Endothelial cell of umbilical vein (primary cell): ENCODE measurements at regions not wholly inside any gene's neighbourhood (a gene's known extent, or its start where the extent isn't known, plus 50 kb on each side); places are given as distances from the start of the nearest gene placed in this dataset.

Source experiments
- BruUV-seq: library from RNA; stranded (reverse); fragments of 400-500 nt; replicated peaks from 2 replicates; lab custom pipeline; 2021; lab: Mats Ljungman, UMichigan
- CTCF ChIA-PET: fragments of 300-600, 350-600 bp; sonication (Branson Sonifier 250); formaldehyde crosslinking; loops from one replicate; lab custom pipeline; 2021; ENCODE audit warnings: antibody characterized with exemption, inconsistent platforms; lab: Charles Lee
- POLR2A ChIA-PET: fragments of 300-600, 350-600 bp; sonication (Branson Sonifier 250); formaldehyde crosslinking; loops from one replicate; lab custom pipeline; 2021; ENCODE audit warnings: antibody characterized with exemption, inconsistent platforms; lab: Charles Lee
- DNase-seq: peaks from one replicate; pipeline ENCODE4 v3.0.0-alpha.2; 2011; ENCODE audit warnings: low read depth, low spot score
- FAIRE-seq: peaks from 2 replicates; lab custom pipeline; 2011; peaks lifted over from hg19 to GRCh38; lab: Jason Lieb, UNC
- H2AFZ ChIP-seq: 2 replicates; pipeline ENCODE4 v1.6.0; 2012; ENCODE audit warnings: low read depth, low read length, control low read depth, inconsistent platforms
- H3K27ac ChIP-seq: 2 replicates; pipeline ENCODE4 v1.5.1; 2011; ENCODE audit warnings: low read depth, mild to moderate bottlenecking, control low read depth, low read length, moderate library complexity; ENCODE audit not compliant: insufficient read depth
- H3K27me3 ChIP-seq, 2 experiments: 2 replicates each; pipeline versions ENCODE4 v1.6.0 to v1.6.1; 2011; ENCODE audit warnings: low read length in 2 of 2, mixed read lengths in 1 of 2; ENCODE audit not compliant: control insufficient read depth in 2 of 2, insufficient read depth in 2 of 2
- H3K36me3 ChIP-seq, 2 experiments: 2 replicates in 1 of 2; 3 replicates in 1 of 2; pipeline ENCODE4 v1.5.1; 2011; ENCODE audit warnings: low read length in 2 of 2, mild to moderate bottlenecking in 1 of 2, moderate library complexity in 1 of 2; ENCODE audit not compliant: control insufficient read depth in 2 of 2, insufficient read depth in 2 of 2; ENCODE audit errors: extremely low read depth in 1 of 2
- H3K4me1 ChIP-seq: 3 replicates; pipeline ENCODE4 v1.5.1; 2011; ENCODE audit warnings: mild to moderate bottlenecking, low read length; ENCODE audit not compliant: control insufficient read depth, insufficient read depth; ENCODE audit errors: extremely low read depth
- H3K4me2 ChIP-seq: 2 replicates; pipeline ENCODE4 v1.6.1; 2011; ENCODE audit warnings: low read length, control low read depth, mixed read lengths; ENCODE audit not compliant: insufficient read depth
- H3K4me3 ChIP-seq, 3 experiments: fragments of 200-600 bp in 1 of 3; sonication (generic), shearing (Covaris generic) in 1 of 3; replicated peaks in 1 of 3; 2 replicates each; pipeline ENCODE4 v1.5.1; 2011 to 2016; ENCODE audit warnings: control low read depth in 3 of 3, low read length in 3 of 3, mild to moderate bottlenecking in 2 of 3, inconsistent platforms in 1 of 3, low read depth in 1 of 3, moderate library complexity in 1 of 3; ENCODE audit not compliant: insufficient read depth in 1 of 3
- H3K79me2 ChIP-seq: 2 replicates; pipeline ENCODE4 v1.6.0; 2012; ENCODE audit warnings: low read length, inconsistent platforms; ENCODE audit not compliant: control insufficient read depth, insufficient read depth
- H3K9ac ChIP-seq: replicated peaks from 2 replicates; pipeline ENCODE3; 2011; ENCODE audit warnings: low read length, control low read depth; ENCODE audit not compliant: insufficient read depth; ENCODE audit errors: extremely low read depth
- H3K9me1 ChIP-seq: replicated peaks from 3 replicates; pipeline ENCODE4 v1.6.0; 2011; ENCODE audit warnings: mild to moderate bottlenecking, low read length; ENCODE audit not compliant: control insufficient read depth, insufficient read depth; ENCODE audit errors: extremely low read depth
- H3K9me3 ChIP-seq: replicated peaks from 2 replicates; pipeline ENCODE4 v1.5.1; 2012; ENCODE audit warnings: low read length, inconsistent platforms; ENCODE audit not compliant: control insufficient read depth, insufficient read depth
- H4K20me1 ChIP-seq: replicated peaks from 2 replicates; pipeline ENCODE3; 2011; ENCODE audit warnings: mild to moderate bottlenecking, low read length; ENCODE audit not compliant: control insufficient read depth, insufficient read depth; ENCODE audit errors: extremely low read depth
- EZH2 ChIP-seq: IDR thresholded peaks from 2 replicates; pipeline ENCODE4 v1.6.1; 2012; ENCODE audit warnings: borderline replicate concordance, low read depth, mild to moderate bottlenecking, moderate library complexity, low read length, inconsistent platforms; ENCODE audit not compliant: severe bottlenecking
- FOS ChIP-seq: IDR thresholded peaks from 2 replicates; pipeline ENCODE4 v1.6.1; 2011; ENCODE audit warnings: mild to moderate bottlenecking, low read length, moderate library complexity, borderline replicate concordance; ENCODE audit not compliant: insufficient read depth
- GATA2 ChIP-seq: IDR thresholded peaks from 2 replicates; pipeline ENCODE4 v1.7.0; 2011; ENCODE audit warnings: low read depth, mild to moderate bottlenecking, moderate library complexity, mixed read lengths, low read length; ENCODE audit not compliant: insufficient read length, insufficient read depth
- JUN ChIP-seq: IDR thresholded peaks from 2 replicates; pipeline ENCODE4 v1.6.1; 2011; ENCODE audit warnings: borderline replicate concordance, low read depth; ENCODE audit not compliant: insufficient read length, insufficient read depth
- MYC ChIP-seq: IDR thresholded peaks from one replicate; pipeline ENCODE4 v1.6.1; 2011; ENCODE audit warnings: mild to moderate bottlenecking, low read depth, low read length
- POLR2A ChIP-seq: IDR thresholded peaks from 2 replicates; pipeline ENCODE4 v1.6.1; 2012; ENCODE audit warnings: low read depth, mild to moderate bottlenecking, control low read depth, low read length
- POLR2AphosphoS5 ChIP-seq: IDR thresholded peaks from 2 replicates; pipeline ENCODE4 v1.6.1; 2012; ENCODE audit warnings: low read depth, mild to moderate bottlenecking, control low read depth, low read length, moderate library complexity; ENCODE audit not compliant: insufficient read depth
- dilution Hi-C: fragments of 300-500 bp; cut with MboI; formaldehyde crosslinking; loops from one replicate; pipeline ENCODE4 v1.15.0; 2019; ENCODE audit warnings: low sequenced_read_pairs; ENCODE audit not compliant: extremely low pct_ligation_motif_present
- intact Hi-C: fragments of 100-400 bp; cut with micrococcal nuclease; formaldehyde crosslinking; loops from one replicate; pipeline ENCODE4 v1.10.0; 2022
- TF ChIP-seq, protein P1 (sequence below), 2 donors: IDR thresholded peaks; 1 replicate in 1 of 2; 2 replicates in 1 of 2; pipeline ENCODE4 v1.5.1; 2011; ENCODE audit warnings: low read length in 2 of 2, mild to moderate bottlenecking in 2 of 2, moderate library complexity in 2 of 2, control low read depth in 1 of 2, inconsistent platforms in 1 of 2, low read depth in 1 of 2; ENCODE audit not compliant: insufficient read depth in 1 of 2; ENCODE audit errors: extremely low read depth in 1 of 2

DNA sequence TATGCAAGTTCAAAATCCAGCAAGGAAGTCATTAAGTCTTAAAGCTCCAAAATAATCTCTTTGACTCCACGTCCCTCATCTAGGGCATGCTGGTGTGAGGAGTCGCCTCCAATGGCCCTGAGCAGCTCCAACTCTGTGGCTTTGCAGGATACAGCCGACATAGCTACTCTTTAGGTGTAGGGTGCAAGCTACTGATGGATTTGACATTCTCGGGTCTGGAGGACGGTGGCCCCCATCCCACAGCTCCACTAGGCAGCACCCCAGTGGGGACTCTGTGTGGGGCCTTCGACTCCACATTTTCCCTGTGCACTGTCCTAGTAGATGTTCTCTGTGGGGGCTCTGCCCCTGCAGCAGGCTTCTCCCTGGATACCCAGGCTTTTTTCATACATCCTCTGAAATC is 333.2 kb upstream of the FGF13 start:
- DNase-seq = no peak
- ChIA-PET CTCF (no interaction called here), POLR2A (no interaction called here)
- Histone ChIP-seq H3K4me3 (no peak overlapping the region), H3K4me1 (no peaks in the 10 kb centered on the region), H3K4me2 (no peak overlapping the region), H3K36me3 (no peaks in the 10 kb centered on the region), H4K20me1 (no peaks in the 10 kb centered on the region), H3K79me2 (no peaks in the 10 kb centered on the region), H3K27me3 (no peaks in the 10 kb centered on the region), H2AFZ (no peak overlapping the region), H3K9me1 (no peaks in the 10 kb centered on the region), H3K27ac (no peak overlapping the region), H3K9me3 (no peaks in the 10 kb centered on the region), H3K9ac (no peak overlapping the region)
- dilution Hi-C loops (no loop called here), intact Hi-C loops (no loop called here)
- FAIRE-seq = no peak
- BruUV-seq = no TSS peak
- TF ChIP-seq POLR2AphosphoS5 (no peak), POLR2A (no peak), MYC (no peak), GATA2 (no peak), FOS (no peak), EZH2 (no peak)
- TF ChIP-seq, protein P1, sequence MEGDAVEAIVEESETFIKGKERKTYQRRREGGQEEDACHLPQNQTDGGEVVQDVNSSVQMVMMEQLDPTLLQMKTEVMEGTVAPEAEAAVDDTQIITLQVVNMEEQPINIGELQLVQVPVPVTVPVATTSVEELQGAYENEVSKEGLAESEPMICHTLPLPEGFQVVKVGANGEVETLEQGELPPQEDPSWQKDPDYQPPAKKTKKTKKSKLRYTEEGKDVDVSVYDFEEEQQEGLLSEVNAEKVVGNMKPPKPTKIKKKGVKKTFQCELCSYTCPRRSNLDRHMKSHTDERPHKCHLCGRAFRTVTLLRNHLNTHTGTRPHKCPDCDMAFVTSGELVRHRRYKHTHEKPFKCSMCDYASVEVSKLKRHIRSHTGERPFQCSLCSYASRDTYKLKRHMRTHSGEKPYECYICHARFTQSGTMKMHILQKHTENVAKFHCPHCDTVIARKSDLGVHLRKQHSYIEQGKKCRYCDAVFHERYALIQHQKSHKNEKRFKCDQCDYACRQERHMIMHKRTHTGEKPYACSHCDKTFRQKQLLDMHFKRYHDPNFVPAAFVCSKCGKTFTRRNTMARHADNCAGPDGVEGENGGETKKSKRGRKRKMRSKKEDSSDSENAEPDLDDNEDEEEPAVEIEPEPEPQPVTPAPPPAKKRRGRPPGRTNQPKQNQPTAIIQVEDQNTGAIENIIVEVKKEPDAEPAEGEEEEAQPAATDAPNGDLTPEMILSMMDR (IDR thresholded peaks at IDR 0.05; ENCODE audit: extremely low read depth in 1 of 2, insufficient read depth in 1 of 2, low read depth in 1 of 2, low read length in 2 of 2) = no peak

DNA sequence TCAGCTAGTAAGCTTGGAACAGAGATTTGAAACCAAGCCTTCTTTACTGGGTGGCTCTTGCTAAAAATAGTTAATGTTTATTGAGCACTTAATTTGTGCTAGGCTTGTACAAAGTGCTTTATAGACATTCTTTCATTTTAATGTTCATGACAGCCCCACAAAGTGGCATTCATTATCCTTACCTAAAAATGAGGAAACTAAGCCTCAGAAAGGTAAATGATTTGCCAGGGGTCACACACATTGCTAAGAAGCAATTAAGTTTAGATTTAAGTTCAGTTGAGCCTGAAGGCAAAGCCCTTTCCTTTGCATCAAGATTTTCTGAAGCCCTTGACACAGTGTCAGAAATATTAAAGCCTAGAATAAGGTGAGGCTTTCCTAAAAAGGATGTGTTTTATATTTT is 327.5 kb upstream of the FGF13 start:
- no peaks in the 10 kb centered on the region for H3K9me3 ChIP-seq
- FAIRE-seq = no peak
- no peak overlapping the region for H3K4me3 ChIP-seq
- no peak overlapping the region for H3K27ac ChIP-seq
- H3K4me2 ChIP-seq = no peak overlapping the region
- H3K27me3 ChIP-seq = no peaks in the 10 kb centered on the region
- TF ChIP-seq FOS = no peak
- TF ChIP-seq POLR2AphosphoS5 = no peak
- no peak for TF ChIP-seq GATA2
- TF ChIP-seq JUN = no peak
- no peak for TF ChIP-seq EZH2
- no peaks in the 10 kb centered on the region for H3K36me3 ChIP-seq
- ChIA-PET CTCF (no interaction called here), POLR2A (no interaction called here)
- H3K4me1 ChIP-seq = no peaks in the 10 kb centered on the region
- intact Hi-C loops (no loop called here), dilution Hi-C loops (no loop called here)
- no peaks in the 10 kb centered on the region for H3K9me1 ChIP-seq
- H3K79me2 ChIP-seq = no peaks in the 10 kb centered on the region
- no peak overlapping the region for H2AFZ ChIP-seq
- no TSS peak for BruUV-seq
- H3K9ac ChIP-seq = no peak overlapping the region
- no peaks in the 10 kb centered on the region for H4K20me1 ChIP-seq
- DNase-seq = no peak
